DOHH2 (cell line): ENCODE measurements at regions not wholly inside any gene's neighbourhood (a gene's known extent, or its start where the extent isn't known, plus 50 kb on each side); places are given as distances from the start of the nearest gene placed in this dataset.

Experiments
- EZH2phosphoT487 ChIP-seq: fragments of 200-600 bp; sonication (generic); IDR thresholded peaks from 2 replicates; pipeline ENCODE4 v1.6.1; 2017; ENCODE audit warnings: borderline replicate concordance, mild to moderate bottlenecking, antibody characterized with exemption, low read length, moderate library complexity, mixed read lengths
- TF ChIP-seq, protein P1 (sequence below): fragments of 200-600 bp; sonication (generic); IDR thresholded peaks from one replicate; pipeline ENCODE4 v1.5.1; 2014; ENCODE audit warnings: antibody characterized with exemption, mild to moderate bottlenecking, low read depth, low read length; ENCODE audit not compliant: poor library complexity, severe bottlenecking

- TF ChIP-seq, protein P1, sequence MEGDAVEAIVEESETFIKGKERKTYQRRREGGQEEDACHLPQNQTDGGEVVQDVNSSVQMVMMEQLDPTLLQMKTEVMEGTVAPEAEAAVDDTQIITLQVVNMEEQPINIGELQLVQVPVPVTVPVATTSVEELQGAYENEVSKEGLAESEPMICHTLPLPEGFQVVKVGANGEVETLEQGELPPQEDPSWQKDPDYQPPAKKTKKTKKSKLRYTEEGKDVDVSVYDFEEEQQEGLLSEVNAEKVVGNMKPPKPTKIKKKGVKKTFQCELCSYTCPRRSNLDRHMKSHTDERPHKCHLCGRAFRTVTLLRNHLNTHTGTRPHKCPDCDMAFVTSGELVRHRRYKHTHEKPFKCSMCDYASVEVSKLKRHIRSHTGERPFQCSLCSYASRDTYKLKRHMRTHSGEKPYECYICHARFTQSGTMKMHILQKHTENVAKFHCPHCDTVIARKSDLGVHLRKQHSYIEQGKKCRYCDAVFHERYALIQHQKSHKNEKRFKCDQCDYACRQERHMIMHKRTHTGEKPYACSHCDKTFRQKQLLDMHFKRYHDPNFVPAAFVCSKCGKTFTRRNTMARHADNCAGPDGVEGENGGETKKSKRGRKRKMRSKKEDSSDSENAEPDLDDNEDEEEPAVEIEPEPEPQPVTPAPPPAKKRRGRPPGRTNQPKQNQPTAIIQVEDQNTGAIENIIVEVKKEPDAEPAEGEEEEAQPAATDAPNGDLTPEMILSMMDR = no peak
- no peak for TF ChIP-seq EZH2phosphoT487
Measured at GRCh38 chr14:62076368-62076767, 314.1 kb downstream of the SNAPC1 start.
